Epithelial cell of esophagus (primary cell): ENCODE measurements at regions not wholly inside any gene's neighbourhood (a gene's known extent, or its start where the extent isn't known, plus 50 kb on each side); places are given as distances from the start of the nearest gene placed in this dataset.

Experiments used
- DNase-seq: peaks from one replicate; pipeline ENCODE4 v3.0.0; 2010; ENCODE audit warnings: low read depth
- H3K4me3 ChIP-seq: 2 replicates; pipeline ENCODE4 v1.5.1; 2011; ENCODE audit warnings: mild to moderate bottlenecking, low read length, control low read depth
- TF ChIP-seq, protein P1 (sequence below): IDR thresholded peaks from 2 replicates; pipeline ENCODE4 v1.5.1; 2011; ENCODE audit warnings: low read depth, mild to moderate bottlenecking, low read length, control low read depth, inconsistent platforms; ENCODE audit not compliant: insufficient read depth; ENCODE audit errors: missing control alignments

DNA sequence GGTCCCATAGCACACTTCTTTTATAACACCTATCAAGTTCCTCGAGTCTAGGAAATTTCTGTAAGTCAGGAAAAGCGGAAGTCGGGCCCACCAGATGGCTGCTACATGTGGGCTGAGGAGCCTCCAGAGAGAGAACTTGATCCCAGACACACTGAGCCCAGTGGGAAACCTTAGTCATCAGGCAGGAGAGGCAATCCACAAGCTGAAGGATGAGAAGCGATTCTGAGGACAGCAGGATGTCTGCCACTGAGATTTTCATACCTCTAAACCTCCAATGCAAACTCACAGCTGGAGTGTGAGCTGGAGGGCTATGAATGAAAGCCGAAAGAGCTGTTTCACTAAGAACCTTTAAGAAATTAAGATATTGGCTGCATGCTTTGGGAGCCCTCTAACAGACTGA lies 52.6 kb upstream of the PDHA1 start:
- H3K4me3 ChIP-seq = no peak overlapping the region
- TF ChIP-seq, protein P1, sequence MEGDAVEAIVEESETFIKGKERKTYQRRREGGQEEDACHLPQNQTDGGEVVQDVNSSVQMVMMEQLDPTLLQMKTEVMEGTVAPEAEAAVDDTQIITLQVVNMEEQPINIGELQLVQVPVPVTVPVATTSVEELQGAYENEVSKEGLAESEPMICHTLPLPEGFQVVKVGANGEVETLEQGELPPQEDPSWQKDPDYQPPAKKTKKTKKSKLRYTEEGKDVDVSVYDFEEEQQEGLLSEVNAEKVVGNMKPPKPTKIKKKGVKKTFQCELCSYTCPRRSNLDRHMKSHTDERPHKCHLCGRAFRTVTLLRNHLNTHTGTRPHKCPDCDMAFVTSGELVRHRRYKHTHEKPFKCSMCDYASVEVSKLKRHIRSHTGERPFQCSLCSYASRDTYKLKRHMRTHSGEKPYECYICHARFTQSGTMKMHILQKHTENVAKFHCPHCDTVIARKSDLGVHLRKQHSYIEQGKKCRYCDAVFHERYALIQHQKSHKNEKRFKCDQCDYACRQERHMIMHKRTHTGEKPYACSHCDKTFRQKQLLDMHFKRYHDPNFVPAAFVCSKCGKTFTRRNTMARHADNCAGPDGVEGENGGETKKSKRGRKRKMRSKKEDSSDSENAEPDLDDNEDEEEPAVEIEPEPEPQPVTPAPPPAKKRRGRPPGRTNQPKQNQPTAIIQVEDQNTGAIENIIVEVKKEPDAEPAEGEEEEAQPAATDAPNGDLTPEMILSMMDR = no peak
- DNase-seq = no peak

DNA sequence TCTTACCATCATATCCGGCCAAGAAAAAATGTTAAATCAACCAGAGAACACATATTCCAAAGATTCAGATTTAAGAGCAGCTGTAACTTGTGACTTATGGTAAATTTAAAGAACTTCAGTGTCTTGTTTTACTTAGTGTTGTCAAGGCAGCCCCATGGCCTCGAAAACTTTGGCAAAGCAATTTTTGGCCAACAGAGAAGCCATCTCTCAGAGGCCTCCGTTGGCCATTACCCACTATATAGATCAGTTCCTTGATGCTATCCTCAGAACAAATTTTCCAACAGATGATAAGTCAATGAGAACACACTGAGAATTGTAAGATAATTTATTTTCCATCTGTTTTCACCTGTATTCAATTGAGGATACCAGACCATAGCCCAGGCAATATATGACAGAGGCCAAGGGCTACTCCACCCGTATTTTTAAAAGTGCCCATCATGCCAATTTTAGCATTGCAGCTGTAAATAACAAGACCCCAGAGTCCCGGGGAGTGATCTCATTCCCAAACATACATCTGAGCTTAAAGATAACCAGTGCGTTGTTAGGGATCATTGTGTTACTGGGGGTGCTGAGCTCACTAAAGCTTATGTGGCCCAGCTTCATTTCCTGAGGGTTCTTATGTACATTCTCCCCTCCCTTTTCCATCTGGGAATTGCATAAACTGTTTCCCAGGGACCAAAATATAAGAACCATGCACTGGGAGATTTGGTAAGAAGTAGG lies 50.0 kb upstream of the PDHA1 start:
- H3K4me3 ChIP-seq = no peak overlapping the region
- DNase-seq = no peak
- TF ChIP-seq, protein P1 = no peak
